ENCODE measurements at regions not wholly inside any gene's neighbourhood (a gene's known extent, or its start where the extent isn't known, plus 50 kb on each side); places are given as distances from the start of the nearest gene placed in this dataset.

DNA sequence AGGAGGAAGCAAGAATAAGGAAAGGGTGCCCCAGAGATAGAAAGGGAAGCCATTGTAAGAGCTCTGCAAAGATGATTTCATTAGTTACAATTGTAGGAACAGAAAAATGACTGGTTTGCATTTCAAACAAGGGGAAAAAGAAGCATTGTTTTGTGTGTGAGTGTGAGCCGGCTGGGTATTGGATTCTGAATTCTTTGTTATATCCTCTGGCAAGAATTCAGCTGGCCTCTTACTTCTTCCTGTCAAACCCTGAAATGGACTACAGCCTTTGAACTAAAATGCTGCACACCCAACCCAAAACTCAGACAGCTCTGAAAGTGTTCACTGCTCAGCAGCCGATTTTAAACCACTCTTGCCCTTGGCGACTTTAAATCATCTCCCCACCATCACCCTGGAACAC, 461.3 kb downstream of the PMP22 start:
- Histone ChIP-seq H3K27ac (no peak overlapping the region), H3K4me3 (no peak overlapping the region), H3K9me3 (no peaks in the 10 kb centered on the region), H3K4me1 (no peaks in the 10 kb centered on the region), H3K27me3 (no peaks in the 10 kb centered on the region), H3K36me3 (no peaks in the 10 kb centered on the region), H3K9ac (ENCODE audit: low read depth in 2 of 2, low read length in 2 of 2) (no peak overlapping the region)
- intact Hi-C loops (cut with DNase I) = no loop called here
- DNase-seq = no peak
- TF ChIP-seq, protein P1, sequence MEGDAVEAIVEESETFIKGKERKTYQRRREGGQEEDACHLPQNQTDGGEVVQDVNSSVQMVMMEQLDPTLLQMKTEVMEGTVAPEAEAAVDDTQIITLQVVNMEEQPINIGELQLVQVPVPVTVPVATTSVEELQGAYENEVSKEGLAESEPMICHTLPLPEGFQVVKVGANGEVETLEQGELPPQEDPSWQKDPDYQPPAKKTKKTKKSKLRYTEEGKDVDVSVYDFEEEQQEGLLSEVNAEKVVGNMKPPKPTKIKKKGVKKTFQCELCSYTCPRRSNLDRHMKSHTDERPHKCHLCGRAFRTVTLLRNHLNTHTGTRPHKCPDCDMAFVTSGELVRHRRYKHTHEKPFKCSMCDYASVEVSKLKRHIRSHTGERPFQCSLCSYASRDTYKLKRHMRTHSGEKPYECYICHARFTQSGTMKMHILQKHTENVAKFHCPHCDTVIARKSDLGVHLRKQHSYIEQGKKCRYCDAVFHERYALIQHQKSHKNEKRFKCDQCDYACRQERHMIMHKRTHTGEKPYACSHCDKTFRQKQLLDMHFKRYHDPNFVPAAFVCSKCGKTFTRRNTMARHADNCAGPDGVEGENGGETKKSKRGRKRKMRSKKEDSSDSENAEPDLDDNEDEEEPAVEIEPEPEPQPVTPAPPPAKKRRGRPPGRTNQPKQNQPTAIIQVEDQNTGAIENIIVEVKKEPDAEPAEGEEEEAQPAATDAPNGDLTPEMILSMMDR (IDR thresholded peaks at IDR 0.05) = no peak

GRCh38 chr17:14797801-14798200, 467.3 kb downstream of the PMP22 start:
- DNase-seq = no peak
- intact Hi-C loops (cut with DNase I) = no loop called here
- Histone ChIP-seq H3K4me1 (no peaks in the 10 kb centered on the region), H3K4me3 (no peak overlapping the region), H3K27me3 (no peaks in the 10 kb centered on the region), H3K27ac (no peak overlapping the region), H3K9me3 (no peaks in the 10 kb centered on the region), H3K36me3 (no peaks in the 10 kb centered on the region), H3K9ac (ENCODE audit: low read depth in 2 of 2, low read length in 2 of 2) (no peak overlapping the region)
- TF ChIP-seq, protein P1 (IDR thresholded peaks at IDR 0.05) = no peak

GRCh38 chr17:14797021-14797420, 468.1 kb downstream of the PMP22 start:
- H3K27me3 ChIP-seq = no peaks in the 10 kb centered on the region
- H3K9ac ChIP-seq (ENCODE audit: low read depth in 2 of 2, low read length in 2 of 2) = no peak overlapping the region
- no peaks in the 10 kb centered on the region for H3K9me3 ChIP-seq
- H3K36me3 ChIP-seq = no peaks in the 10 kb centered on the region
- H3K4me1 ChIP-seq = no peaks in the 10 kb centered on the region
- TF ChIP-seq, protein P1 (IDR thresholded peaks at IDR 0.05) = no peak
- no peak for DNase-seq
- intact Hi-C loops (cut with DNase I) = no loop called here
- H3K27ac ChIP-seq = no peak overlapping the region
- no peak overlapping the region for H3K4me3 ChIP-seq

- Histone ChIP-seq H3K4me3 (no peak overlapping the region), H3K9me3 (no peaks in the 10 kb centered on the region), H3K4me1 (no peaks in the 10 kb centered on the region), H3K9ac (ENCODE audit: low read depth in 2 of 2, low read length in 2 of 2) (no peak overlapping the region), H3K36me3 (no peaks in the 10 kb centered on the region), H3K27ac (no peak overlapping the region), H3K27me3 (no peaks in the 10 kb centered on the region)
- DNase-seq = no peak
- intact Hi-C loops (cut with DNase I) = no loop called here
- TF ChIP-seq, protein P1 (IDR thresholded peaks at IDR 0.05) = no peak
Observed at GRCh38 chr17:14794961-14795360, 470.2 kb downstream of the PMP22 start.

DNA sequence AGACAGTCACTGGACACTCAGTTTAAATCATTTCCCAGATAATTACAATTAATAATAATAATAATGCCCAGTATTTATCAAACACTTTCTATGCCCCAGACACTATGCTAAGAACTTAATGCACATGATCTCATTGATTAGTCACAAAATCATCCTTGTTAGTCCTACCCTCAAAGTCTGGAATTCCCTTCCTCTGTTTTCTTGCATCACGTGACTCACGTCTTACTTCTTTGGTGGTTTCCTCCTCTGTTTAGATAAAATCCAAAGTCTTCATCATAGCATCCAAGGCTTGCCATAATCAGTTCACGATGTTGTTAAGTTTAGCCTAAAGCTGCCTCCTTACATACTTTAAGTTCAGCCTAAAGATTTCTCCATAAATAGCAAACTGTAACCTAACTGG, 471.9 kb downstream of the PMP22 start:
- H3K9ac ChIP-seq (ENCODE audit: low read depth in 2 of 2, low read length in 2 of 2) = no peak overlapping the region
- no peak overlapping the region for H3K27ac ChIP-seq
- no peaks in the 10 kb centered on the region for H3K9me3 ChIP-seq
- no peak for DNase-seq
- TF ChIP-seq, protein P1 (IDR thresholded peaks at IDR 0.05) = no peak
- H3K36me3 ChIP-seq = no peaks in the 10 kb centered on the region
- no peaks in the 10 kb centered on the region for H3K27me3 ChIP-seq
- H3K4me3 ChIP-seq = no peak overlapping the region
- no peaks in the 10 kb centered on the region for H3K4me1 ChIP-seq
- intact Hi-C loops (cut with DNase I) = no loop called here

- no peaks in the 10 kb centered on the region for H3K9me3 ChIP-seq
- H3K4me3 ChIP-seq = no peak overlapping the region
- no peaks in the 10 kb centered on the region for H3K27me3 ChIP-seq
- H3K27ac ChIP-seq = no peak overlapping the region
- no peaks in the 10 kb centered on the region for H3K36me3 ChIP-seq
- TF ChIP-seq, protein P1 (IDR thresholded peaks at IDR 0.05) = no peak
- no peaks in the 10 kb centered on the region for H3K4me1 ChIP-seq
- no peak overlapping the region for H3K9ac ChIP-seq (ENCODE audit: low read depth in 2 of 2, low read length in 2 of 2)
- no peak for DNase-seq
- intact Hi-C loops (cut with DNase I) = no loop called here
Observed at GRCh38 chr17:14792746-14793145, 472.4 kb downstream of the PMP22 start.

All from colonic mucosa (tissue), 4 donors.